ENCODE measurements at regions not wholly inside any gene's neighbourhood (a gene's known extent, or its start where the extent isn't known, plus 50 kb on each side); places are given as distances from the start of the nearest gene placed in this dataset.
"Not testable (repeated sequence)": the region's sequence is repeated elsewhere in the genome, so short reads cannot be mapped to it uniquely, and the experiment has no call there.

- DNase-seq, result no peak
Observed at GRCh38 chr16:61421111-61421510, 615.1 kb downstream of the CDH8 start.

GRCh38 chr16:61419791-61420190 is 616.4 kb downstream of the CDH8 start:
- no peak for DNase-seq

- DNase-seq, result not testable (repeated sequence)
Observed at GRCh38 chr16:61418802-61419201, 617.4 kb downstream of the CDH8 start.

- DNase-seq, result no peak
Observed at GRCh38 chr16:61415126-61415525, 621.1 kb downstream of the CDH8 start.

- no peak for DNase-seq
Observed at GRCh38 chr16:61413021-61413420, 623.2 kb downstream of the CDH8 start.

- no peak for DNase-seq
Observed at GRCh38 chr16:61412562-61412961, 623.7 kb downstream of the CDH8 start.

GRCh38 chr16:61409604-61410003 is 626.6 kb downstream of the CDH8 start:
- no peak for DNase-seq

GRCh38 chr16:61403386-61403785 is 632.9 kb downstream of the CDH8 start:
- no peak for DNase-seq

GRCh38 chr16:61391896-61392295 is 644.3 kb downstream of the CDH8 start:
- DNase-seq, result no peak

GRCh38 chr16:61390965-61391637 is 645.1 kb downstream of the CDH8 start:
- DNase-seq, result no peak

- DNase-seq, result no peak
Observed at GRCh38 chr16:61385392-61386071, 650.7 kb downstream of the CDH8 start.

- DNase-seq, result no peak
Observed at GRCh38 chr16:61382435-61382834, 653.8 kb downstream of the CDH8 start.

GRCh38 chr16:61379311-61379710 is 656.9 kb downstream of the CDH8 start:
- no peak for DNase-seq

GRCh38 chr16:61374071-61374470 is 662.2 kb downstream of the CDH8 start:
- DNase-seq, result no peak

GRCh38 chr16:61371881-61372280 is 664.4 kb downstream of the CDH8 start:
- no peak for DNase-seq

- no peak for DNase-seq
Observed at GRCh38 chr16:61371388-61371787, 664.9 kb downstream of the CDH8 start.

GRCh38 chr16:61370564-61370963 is 665.7 kb downstream of the CDH8 start:
- DNase-seq, result no peak

GRCh38 chr16:61366006-61366405 is 670.2 kb downstream of the CDH8 start:
- no peak for DNase-seq

- no peak for DNase-seq
Observed at GRCh38 chr16:61364990-61365389, 671.2 kb downstream of the CDH8 start.

GRCh38 chr16:61362585-61362984 is 673.7 kb downstream of the CDH8 start:
- no peak for DNase-seq

- DNase-seq, result no peak
Observed at GRCh38 chr16:61344791-61345190, 691.4 kb downstream of the CDH8 start.

- DNase-seq, result no peak
Observed at GRCh38 chr16:61332461-61332860, 703.8 kb downstream of the CDH8 start.

- no peak for DNase-seq
Observed at GRCh38 chr16:61324044-61324443, 712.2 kb downstream of the CDH8 start.

GRCh38 chr16:61323456-61323855 is 712.8 kb downstream of the CDH8 start:
- DNase-seq, result no peak

GRCh38 chr16:61320791-61321190 is 715.4 kb downstream of the CDH8 start:
- no peak for DNase-seq
